Uterus (tissue), 3 donors: ENCODE measurements at regions not wholly inside any gene's neighbourhood (a gene's known extent, or its start where the extent isn't known, plus 50 kb on each side); places are given as distances from the start of the nearest gene placed in this dataset.

Source experiments
- DNase-seq, 2 donors: peaks; one replicate each; pipeline ENCODE4 v3.0.0-alpha.2; 2019 to 2020
- H3K27ac ChIP-seq, 2 donors: fragments of 200-600 bp; sonication (generic); 1 replicate in 1 of 2; 2 replicates in 1 of 2; pipeline ENCODE4 v1.5.1; 2016 to 2018
- H3K27me3 ChIP-seq, 2 donors: fragments of 200-600 bp; sonication (generic); one replicate each; pipeline ENCODE4 v1.5.1; 2018 to 2019; ENCODE audit warnings: control low read depth in 1 of 2
- H3K36me3 ChIP-seq, 2 donors: fragments of 200-600 bp; sonication (generic); one replicate each; pipeline ENCODE4 v1.5.1; 2019; ENCODE audit warnings: control low read depth in 1 of 2
- H3K4me1 ChIP-seq, 2 donors: fragments of 200-600 bp; sonication (generic); one replicate each; pipeline ENCODE4 v1.5.1; 2018 to 2019; ENCODE audit warnings: control low read depth in 1 of 2
- H3K4me3 ChIP-seq, 2 donors: fragments of 200-600 bp; sonication (generic); 1 replicate in 1 of 2; 2 replicates in 1 of 2; pipeline ENCODE4 v1.5.1; 2018 to 2019; ENCODE audit warnings: mild to moderate bottlenecking in 1 of 2
- H3K9me3 ChIP-seq, 2 donors: fragments of 200-600 bp; sonication (generic); one replicate each; pipeline ENCODE4 v1.5.1; 2019; ENCODE audit warnings: control low read depth in 1 of 2
- POLR2A ChIP-seq, 2 donors: fragments of 450-650 bp; IDR thresholded peaks; one replicate each; pipeline ENCODE4 v1.6.1; 2016; ENCODE audit warnings: antibody characterized with exemption in 2 of 2, mild to moderate bottlenecking in 1 of 2, moderate library complexity in 1 of 2
- intact Hi-C: fragments of 100-400 bp; cut with DNase I; formaldehyde crosslinking; loops from one replicate; pipeline ENCODE4 v1.15.1; 2023; ENCODE audit warnings: low total_unique reads
- TF ChIP-seq, protein P1 (sequence below), 4 experiments: fragments of 200-600 bp in 2 of 4; fragments of 450-650 bp in 2 of 4; sonication (generic) in 2 of 4; IDR thresholded peaks; one replicate each; pipeline ENCODE4 v1.5.1; 2016 to 2019; ENCODE audit warnings: antibody characterized with exemption in 4 of 4, mild to moderate bottlenecking in 2 of 4, moderate library complexity in 1 of 4
- donor health status: DM: yes; HTN: yes; CAD: no.

DNA sequence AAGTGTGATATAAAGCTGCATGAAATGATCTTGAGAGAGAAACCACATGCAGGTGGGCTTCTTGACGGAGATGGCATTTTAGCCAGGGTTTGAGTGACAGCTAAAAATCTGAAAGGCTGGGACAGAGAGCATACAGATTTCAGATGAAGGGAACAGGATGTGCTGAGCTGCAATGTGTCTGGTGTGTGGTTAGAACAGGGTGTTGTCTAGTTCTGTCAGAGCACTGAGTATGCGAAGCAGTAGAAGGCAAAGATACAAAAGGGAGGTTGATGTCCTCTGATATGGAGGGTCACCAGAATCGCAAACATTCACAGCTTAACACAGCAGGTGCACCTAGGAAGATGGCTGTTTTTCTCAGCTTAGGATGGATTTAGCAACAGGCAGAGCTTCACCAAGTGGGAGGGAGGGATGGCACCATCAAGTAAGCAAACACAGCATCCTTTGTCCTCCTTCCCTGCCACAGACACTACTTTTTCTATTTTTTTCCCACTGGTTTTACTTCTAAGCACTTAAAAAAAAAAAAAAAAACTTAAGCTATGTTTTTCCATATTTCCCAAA is 182.5 kb downstream of the TMX3 start:
- Histone ChIP-seq H3K9me3 (no peaks in the 10 kb centered on the region), H3K4me3 (no peak overlapping the region), H3K36me3 (no peaks in the 10 kb centered on the region), H3K27me3 (no peaks in the 10 kb centered on the region), H3K27ac (no peak overlapping the region), H3K4me1 (no peaks in the 10 kb centered on the region)
- TF ChIP-seq POLR2A (IDR thresholded peaks at IDR 0.05), result no peak
- TF ChIP-seq, protein P1, sequence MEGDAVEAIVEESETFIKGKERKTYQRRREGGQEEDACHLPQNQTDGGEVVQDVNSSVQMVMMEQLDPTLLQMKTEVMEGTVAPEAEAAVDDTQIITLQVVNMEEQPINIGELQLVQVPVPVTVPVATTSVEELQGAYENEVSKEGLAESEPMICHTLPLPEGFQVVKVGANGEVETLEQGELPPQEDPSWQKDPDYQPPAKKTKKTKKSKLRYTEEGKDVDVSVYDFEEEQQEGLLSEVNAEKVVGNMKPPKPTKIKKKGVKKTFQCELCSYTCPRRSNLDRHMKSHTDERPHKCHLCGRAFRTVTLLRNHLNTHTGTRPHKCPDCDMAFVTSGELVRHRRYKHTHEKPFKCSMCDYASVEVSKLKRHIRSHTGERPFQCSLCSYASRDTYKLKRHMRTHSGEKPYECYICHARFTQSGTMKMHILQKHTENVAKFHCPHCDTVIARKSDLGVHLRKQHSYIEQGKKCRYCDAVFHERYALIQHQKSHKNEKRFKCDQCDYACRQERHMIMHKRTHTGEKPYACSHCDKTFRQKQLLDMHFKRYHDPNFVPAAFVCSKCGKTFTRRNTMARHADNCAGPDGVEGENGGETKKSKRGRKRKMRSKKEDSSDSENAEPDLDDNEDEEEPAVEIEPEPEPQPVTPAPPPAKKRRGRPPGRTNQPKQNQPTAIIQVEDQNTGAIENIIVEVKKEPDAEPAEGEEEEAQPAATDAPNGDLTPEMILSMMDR (IDR thresholded peaks at IDR 0.05), result no peak
- intact Hi-C loops, result no loop called here
- no peak for DNase-seq

DNA sequence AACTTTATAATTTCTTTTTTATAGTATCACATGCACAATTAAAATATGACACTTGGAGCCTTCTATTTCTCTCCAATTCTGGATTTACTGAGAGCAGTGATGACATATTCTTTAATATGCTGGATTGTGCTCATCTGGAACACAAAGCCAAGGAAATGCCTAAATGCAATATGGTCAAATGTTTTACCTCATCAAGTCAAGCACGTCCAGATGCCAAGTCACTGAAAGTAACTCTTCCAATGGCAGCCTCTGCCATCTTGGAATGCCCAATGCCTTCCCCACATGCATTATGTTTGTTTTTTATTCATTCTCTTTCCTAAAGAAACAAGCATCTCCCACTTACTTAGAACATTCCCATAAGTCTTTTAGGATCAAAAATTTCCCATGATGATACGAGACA is 189.8 kb downstream of the TMX3 start:
- intact Hi-C loops, result no loop called here

DNA sequence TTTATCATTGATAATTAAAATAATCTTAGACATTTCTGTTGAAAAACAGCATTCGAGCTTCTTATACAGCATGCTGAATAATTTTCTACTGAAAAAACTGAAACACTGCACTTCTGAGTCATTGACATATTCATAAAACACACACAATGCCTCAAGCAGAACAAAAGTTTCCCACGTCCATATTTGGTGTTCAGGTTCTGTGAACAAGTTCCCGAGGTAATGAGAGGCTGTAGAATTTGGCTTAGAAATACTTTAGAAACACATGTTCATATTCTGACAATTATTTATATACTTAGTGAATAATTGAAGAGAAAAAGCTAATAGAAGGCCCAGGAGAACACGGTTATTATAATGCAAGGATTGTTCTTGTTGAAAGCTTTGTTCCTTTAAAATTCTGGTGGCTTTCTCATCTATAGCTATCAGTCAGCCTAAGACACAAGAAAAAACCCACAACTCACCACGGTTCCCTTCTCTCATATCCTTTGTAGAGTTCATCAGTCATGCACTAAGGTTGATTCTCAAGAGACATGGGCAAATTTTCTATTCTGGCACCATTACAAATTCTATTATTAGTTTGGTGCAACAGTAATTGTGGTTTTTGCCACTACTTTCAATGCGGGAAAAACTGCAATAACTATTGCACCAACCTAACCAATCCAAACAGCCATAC is 194.4 kb downstream of the TMX3 start:
- intact Hi-C loops, result no loop called here
- no peak overlapping the region for H3K4me3 ChIP-seq
- TF ChIP-seq POLR2A (IDR thresholded peaks at IDR 0.05), result no peak
- TF ChIP-seq, protein P1 (IDR thresholded peaks at IDR 0.05), result no peak
- no peaks in the 10 kb centered on the region for H3K27me3 ChIP-seq
- no peaks in the 10 kb centered on the region for H3K36me3 ChIP-seq
- H3K27ac ChIP-seq, result no peak overlapping the region
- DNase-seq, result no peak
- H3K4me1 ChIP-seq, result no peaks in the 10 kb centered on the region
- no peaks in the 10 kb centered on the region for H3K9me3 ChIP-seq

More for the DNA sequence above, 189.8 kb downstream of the TMX3 start:
- Histone ChIP-seq H3K36me3 (no peaks in the 10 kb centered on the region), H3K4me1 (no peaks in the 10 kb centered on the region), H3K9me3 (no peaks in the 10 kb centered on the region), H3K27me3 (no peaks in the 10 kb centered on the region), H3K4me3 (no peak overlapping the region), H3K27ac (no peak overlapping the region)
- no peak for DNase-seq
- TF ChIP-seq, protein P1 (IDR thresholded peaks at IDR 0.05), result no peak
- TF ChIP-seq POLR2A (IDR thresholded peaks at IDR 0.05), result no peak

DNA sequence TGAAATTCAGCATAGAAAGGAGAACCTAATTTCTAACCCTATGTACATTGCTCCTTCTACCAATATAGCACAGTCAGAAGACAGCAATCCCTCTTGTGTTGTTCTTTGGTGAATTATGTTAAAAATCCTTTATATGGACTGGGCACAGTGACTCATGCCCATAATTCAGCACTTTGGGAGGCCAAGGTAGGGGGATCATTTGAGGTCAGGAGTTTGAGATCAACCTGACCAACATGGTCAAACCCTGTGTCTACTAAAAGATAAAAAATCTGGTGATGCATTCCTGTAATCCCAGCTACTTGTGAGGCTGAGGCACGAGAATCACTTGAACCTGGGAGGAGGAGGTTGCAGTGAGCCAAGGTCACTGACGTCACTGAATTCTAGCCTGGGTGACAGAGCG is 195.6 kb downstream of the TMX3 start:
- Histone ChIP-seq H3K36me3 (no peaks in the 10 kb centered on the region), H3K4me1 (no peaks in the 10 kb centered on the region), H3K27me3 (no peaks in the 10 kb centered on the region), H3K4me3 (no peak overlapping the region), H3K27ac (no peak overlapping the region), H3K9me3 (no peaks in the 10 kb centered on the region)
- intact Hi-C loops, result no loop called here
- DNase-seq, result no peak
- TF ChIP-seq POLR2A (IDR thresholded peaks at IDR 0.05), result no peak
- TF ChIP-seq, protein P1 (IDR thresholded peaks at IDR 0.05), result no peak

DNA sequence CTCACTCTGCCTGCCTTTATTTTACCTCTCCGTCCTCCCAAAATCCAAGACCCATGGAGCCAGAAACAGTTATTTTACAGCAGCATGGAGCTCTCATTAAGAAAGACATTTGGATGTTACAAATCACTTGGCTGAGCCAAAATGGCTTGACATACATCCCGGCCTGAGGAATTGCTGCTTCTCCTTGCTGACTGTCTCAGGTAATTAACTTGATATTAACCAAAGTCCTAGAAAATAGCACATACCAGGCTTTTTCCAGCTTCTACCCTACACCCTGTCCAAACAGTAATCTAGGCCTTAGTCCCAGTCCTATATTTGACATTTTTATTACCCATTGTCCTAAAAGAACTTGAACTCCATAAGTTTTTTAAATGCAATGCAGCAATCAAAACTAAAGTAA is 205.0 kb downstream of the TMX3 start:
- intact Hi-C loops, result no loop called here
- Histone ChIP-seq H3K27me3 (no peaks in the 10 kb centered on the region), H3K4me1 (no peaks in the 10 kb centered on the region), H3K4me3 (no peak overlapping the region), H3K9me3 (no peaks in the 10 kb centered on the region), H3K36me3 (no peaks in the 10 kb centered on the region), H3K27ac (no peak overlapping the region)
- no peak for DNase-seq
- TF ChIP-seq, protein P1 (IDR thresholded peaks at IDR 0.05), result no peak
- TF ChIP-seq POLR2A (IDR thresholded peaks at IDR 0.05), result no peak
